G401.6 (cell line): ENCODE measurements at regions not wholly inside any gene's neighbourhood (a gene's known extent, or its start where the extent isn't known, plus 50 kb on each side); places are given as distances from the start of the nearest gene placed in this dataset.

Experiments used
- FAIRE-seq: peaks from 2 replicates; lab custom pipeline; 2012; peaks lifted over from hg19 to GRCh38; lab: Jason Lieb, UNC

DNA sequence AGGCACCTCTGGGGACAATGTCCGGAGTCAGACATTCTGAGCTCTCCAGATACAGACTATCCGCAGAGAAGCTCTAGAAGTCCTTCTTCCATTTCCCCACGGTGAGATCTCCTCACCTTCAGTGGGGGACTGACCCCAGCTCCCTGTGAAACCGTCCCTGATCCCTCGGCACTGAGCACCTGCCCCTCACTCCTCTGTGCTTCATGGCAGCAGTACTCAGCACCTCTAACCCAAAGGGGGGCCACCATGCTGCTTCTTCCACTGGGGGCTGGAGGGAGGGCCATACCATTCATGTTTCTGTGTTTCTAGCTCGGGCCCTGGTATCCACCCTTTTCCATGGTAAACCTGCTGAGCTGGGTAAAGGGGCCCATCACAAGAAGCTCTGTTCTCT lies 321.7 kb downstream of the BRD1 start:
- no peak for FAIRE-seq

DNA sequence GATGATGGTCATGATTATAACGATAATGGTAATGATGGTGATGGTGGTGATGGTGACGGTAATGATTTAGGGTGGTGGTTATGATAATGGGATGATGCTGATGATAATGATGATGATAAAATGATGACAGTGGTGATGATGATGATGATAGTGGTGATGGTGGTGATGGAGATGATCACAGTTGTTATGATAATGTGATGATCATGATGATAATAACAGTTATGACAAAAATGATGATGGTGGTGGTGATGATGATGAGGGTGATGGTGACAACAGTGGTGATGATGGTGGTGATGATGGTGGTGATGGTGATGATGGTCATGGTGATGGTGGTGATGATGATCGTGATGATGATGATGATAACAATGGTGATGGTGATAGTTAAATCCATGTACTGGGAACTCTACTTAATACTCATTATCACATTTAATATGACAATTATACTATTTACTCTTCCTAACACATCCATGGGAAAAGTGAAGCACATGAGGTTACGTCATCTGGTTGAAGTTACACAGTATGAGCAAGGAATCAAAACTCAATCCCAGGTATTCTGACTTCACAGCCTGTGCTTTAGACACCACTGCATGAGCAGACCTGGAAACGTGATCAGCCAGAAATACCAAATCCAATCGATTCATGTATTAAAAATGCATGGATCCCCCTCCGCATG lies 322.2 kb downstream of the BRD1 start:
- no peak for FAIRE-seq

DNA sequence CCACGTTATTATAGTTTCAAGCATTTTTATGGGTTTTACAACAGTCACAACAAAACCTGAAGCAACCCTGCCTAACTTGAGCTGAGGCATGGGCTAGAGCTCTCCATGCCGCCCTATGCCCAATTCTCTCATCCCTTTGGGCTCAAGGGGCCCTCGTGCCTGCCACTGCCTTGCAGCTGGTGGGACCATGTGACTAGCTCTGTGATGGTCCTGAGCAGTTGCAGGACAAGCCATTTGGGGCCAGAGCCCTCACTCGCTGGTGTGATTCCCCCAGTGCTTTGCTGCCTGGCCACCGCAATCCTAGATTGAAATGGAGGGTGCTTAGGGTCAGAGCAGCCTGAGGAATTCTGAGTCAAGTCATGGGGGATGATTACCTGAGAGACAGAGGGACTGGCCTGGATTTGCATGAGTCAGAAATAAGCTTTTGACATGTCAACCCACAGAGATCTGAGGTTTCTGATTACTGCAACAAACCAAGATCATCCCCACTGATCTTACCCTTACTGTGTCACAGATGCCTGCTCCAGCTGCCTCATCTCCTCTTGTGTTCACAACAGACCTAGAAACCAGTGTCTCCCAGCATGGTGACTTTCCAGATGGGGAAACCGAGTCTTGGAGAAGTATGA lies 323.7 kb downstream of the BRD1 start:
- FAIRE-seq, result no peak

DNA sequence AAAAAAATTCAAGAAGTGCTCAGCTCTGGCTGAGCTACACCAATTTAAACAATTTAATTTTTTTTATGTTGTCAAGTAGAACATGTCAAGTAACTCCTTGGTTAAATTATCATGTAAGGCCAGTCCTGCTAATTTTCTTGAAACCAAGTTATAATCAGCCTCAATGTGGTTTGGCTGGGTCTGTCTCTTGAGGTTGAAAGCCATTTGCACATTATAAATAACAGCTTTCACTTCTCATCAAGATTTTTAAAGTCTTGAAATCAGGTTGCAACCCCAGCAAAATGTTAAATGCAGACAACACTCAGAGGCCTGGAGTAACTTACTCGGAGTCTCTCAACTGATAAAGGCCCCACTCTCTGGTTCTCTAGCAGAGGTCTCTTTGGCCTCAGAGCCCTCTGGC lies 324.4 kb downstream of the BRD1 start:
- FAIRE-seq, result no peak

DNA sequence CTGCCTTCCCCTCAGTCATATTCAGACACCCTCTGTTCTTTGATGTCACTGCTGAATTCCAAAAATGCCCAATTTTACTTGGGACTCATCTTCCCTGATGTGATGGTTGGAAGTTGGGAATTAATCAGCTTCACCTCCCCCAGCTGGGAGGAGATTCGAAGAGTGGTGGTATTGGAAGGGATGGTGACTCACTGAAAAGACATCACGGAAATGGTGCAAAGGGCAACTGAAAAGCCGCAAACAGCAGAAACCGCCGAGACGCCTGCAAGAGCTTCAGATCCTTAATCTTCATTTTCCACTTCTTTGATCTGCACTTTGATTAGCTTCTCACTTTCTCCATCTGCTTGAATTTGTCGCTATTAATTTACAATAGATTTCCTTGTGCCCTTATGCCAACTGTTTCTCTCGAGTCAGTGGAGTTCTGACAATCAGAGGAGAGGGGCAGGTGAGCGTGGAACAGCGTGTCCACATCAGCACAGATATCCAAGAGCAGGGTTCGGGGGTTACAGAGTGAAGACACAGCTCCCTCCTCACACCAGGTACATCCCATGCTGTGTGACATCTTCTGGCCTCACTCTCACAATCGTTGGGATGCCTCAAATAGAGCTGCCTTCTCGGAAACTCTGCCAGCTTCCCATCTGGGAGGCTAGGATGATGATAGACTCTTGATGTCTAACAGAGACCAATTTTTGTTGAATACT lies 325.4 kb downstream of the BRD1 start:
- no peak for FAIRE-seq

DNA sequence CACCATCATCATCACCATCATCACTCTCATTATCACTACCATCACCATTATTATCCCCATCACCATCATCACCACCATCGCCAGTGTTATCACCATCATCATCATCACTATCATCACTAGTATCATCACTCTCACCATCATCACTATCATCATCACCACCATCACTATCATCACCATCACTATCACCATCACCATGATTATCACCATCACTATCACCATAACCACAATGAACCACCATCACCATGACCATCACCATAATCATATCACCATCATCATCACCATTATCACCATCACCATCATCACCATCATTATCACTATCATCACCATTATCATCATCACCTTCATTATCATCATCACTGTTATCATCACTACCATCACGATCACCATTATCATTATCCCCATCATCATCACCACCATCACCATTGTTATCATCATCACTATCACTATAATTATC lies 326.7 kb downstream of the BRD1 start:
- FAIRE-seq, result no peak

DNA sequence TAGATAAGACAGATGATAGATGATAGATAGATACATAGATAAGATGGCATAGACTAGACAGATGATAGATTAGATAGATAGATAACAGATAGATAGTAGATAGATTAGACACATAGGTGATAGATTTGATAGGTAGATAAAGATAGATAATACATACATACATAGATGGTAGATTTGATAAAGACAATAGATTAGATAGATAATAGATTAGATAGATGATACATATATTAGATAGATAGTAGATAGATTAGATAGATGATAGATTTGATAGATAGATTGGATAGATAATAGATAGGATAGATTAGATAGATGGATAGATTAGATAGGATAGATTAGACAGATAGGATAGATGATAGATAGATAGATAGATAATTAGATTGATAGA lies 327.6 kb downstream of the BRD1 start:
- no peak for FAIRE-seq

DNA sequence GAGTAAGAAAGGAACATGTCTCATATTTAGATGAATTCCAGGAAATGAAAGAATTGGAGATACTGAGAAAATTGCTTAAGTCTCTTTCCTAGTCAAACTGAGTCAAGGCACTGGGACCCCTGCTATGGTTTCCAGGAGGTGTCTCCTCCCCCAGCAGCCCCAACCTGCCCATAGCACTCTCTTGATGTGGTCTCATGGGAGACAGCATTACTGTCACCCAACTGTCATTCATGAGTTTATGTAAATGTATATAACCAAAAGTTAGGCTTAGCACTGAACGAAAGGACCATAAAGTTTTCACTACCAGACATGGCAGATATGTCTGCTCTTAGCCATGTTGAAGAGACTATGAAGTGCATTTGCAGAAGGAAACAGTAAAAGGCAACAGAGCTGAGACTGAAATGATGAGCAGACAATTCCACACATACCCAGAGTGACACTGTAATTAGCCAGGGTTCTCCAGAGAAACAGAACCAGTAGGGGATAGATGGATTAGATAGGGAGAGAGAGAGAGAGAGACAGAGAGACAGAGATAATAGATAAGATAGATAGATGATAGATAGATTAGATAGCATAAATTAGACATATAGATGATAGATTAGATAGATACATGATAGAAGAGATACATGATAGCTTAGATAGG lies 328.1 kb downstream of the BRD1 start:
- no peak for FAIRE-seq

DNA sequence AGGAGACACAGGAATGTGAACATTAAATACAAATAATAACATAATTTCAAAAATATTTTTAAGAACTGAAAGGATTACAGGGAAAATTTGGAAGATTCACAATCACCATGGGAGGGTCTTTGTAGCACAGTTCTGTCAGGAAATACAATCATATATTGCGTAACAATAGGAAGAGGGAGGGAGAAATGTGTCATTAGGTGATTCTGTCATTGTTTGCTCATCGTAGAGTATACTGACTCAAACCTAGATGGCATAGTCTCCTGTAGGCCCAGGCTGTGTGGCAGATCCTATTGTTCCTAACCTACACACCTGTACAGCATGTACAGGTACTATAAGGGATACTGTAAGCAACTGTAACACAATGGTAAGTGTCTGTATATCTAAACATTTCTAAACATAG lies 330.4 kb downstream of the BRD1 start:
- no peak for FAIRE-seq

DNA sequence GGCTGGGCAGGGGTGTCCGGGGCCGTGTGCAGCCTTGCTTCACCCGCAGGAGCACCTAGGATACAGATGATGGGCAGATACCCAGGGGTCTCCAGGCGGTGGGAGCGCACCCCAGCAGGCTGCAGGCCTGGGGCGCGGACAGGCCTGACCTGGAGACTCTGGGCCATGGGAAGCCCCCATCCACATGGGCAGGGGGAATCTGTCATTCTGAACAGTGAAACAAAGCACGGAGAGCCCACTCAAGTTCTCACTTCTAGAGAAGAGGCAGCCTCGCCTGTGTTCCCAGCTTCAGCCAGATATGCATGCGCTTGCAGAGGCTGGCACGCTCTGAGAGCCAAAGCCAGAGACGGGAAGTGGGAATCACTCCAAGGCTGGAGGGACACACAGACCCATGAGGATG lies 333.1 kb downstream of the BRD1 start:
- FAIRE-seq, result no peak

DNA sequence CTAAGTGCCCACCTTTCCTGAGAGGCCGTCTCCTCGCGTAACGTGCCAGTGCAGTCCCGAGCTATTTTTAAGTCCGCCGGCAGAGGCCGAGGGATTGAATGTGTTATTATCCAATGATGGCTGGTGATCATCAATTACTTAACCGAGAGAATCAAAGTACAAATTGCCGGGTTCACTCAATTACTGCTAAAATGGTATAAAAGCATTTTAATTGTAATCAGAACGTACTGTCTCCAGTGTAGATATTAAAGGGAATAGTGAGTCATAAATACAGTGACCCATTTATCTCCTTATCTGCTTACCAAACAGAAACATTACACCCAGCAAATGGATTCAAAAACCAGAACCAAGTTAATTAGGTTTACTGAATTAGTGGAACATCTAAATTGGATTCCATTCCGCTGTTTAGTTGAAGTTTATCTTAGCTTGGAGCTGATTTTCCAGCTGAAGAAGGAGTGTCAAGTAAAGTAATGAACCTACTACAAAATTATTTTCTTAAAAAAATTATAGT lies 334.9 kb downstream of the BRD1 start:
- no peak for FAIRE-seq

DNA sequence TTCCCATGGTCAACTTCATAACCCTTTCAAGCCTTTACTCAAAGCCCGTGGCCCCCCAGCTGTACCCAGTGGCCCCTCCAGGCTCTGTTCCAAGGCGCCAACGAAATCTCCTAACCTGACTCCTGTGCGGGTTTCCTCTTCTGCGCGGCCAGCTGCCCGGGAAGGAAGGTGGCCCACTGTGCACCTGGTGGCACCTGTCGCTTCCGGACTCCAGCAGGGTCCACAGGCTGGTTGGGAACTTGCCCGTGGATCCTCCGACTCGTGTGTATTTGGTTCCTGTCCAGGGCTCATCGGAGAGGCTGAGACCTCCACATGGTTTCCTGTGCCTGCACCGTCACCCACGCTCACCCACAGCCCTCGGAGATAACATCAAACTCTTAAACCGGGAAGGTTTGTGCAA lies 335.4 kb downstream of the BRD1 start:
- no peak for FAIRE-seq

DNA sequence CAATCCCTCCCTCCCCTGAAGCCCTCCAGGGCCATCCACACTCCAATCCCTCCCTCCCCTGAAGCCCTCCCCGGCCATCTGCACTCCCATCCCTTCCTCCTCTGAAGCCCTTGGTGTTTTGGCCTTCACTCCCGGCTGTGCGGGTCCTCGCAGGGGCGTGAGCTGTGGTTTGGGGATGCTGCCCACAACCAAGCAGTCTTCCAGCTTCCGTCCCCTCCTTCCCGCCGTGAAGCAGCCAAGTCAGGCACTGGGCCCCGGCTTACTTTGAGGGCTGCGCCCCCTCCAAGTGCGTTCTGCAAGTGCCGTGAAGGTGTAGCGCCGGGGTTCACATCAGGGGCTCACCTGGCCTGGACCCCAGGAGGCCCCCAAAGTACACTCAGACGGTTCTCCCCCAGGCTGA lies 335.9 kb downstream of the BRD1 start:
- no peak for FAIRE-seq

DNA sequence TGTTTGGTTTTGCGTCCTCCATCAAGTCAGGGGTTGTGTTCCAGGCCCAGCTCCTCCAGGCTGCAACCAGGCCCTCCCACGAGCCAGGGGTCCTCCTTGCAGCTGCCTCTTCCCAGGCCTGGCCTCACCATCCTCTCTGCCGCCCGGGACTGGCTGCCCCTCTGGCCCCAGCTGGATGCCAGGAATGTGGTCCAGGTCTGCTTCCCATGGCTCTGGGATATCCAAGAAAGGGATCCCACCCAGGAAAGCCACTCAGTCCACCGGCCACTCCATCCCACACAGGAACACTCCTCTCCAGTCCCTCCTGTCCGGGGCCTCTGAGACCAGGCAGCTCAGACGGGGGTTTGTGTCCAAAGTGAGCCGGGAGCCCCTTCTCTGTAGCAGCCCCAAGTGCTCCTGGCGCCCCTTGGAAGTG lies 336.4 kb downstream of the BRD1 start:
- FAIRE-seq, result no peak

DNA sequence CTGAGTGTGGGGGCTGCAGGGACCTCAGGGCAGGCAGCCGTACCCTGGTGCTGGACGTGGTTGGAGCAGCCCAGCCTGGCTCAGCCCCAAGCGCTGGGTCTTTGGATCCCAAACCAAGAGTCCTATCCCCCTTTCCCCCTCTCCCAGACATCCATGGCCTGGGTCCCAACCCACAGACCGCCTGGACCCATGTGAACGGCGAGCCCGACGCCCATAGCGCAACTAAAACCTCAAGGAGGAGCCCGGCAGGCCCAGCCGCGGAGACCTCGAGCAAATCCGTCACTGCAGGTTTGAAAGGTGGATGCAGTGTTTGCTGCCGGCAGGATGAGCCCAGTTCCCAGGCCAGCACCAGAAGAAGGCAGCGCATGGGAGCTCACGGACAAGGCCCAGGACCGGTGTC lies 337.0 kb downstream of the BRD1 start:
- FAIRE-seq, result no peak

DNA sequence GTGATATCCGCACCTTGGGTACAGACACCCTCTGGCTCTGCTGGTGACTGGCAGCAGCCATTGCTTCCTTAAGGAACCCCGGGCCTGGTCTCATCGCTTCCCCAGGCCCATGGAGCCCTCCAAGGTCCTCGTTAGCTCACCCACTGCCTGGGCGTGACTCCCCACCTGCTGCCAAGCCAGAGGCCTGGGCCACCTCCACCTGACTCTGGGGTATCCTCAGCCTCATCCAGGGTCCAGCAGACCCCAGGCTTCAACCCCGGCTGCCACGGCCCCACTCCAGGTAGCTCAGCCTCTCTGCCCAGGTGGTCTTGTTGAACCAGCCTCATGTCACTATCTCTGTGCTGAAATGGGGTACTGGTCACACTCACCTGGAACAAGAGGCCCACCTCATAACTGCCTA lies 337.9 kb downstream of the BRD1 start:
- FAIRE-seq, result no peak

DNA sequence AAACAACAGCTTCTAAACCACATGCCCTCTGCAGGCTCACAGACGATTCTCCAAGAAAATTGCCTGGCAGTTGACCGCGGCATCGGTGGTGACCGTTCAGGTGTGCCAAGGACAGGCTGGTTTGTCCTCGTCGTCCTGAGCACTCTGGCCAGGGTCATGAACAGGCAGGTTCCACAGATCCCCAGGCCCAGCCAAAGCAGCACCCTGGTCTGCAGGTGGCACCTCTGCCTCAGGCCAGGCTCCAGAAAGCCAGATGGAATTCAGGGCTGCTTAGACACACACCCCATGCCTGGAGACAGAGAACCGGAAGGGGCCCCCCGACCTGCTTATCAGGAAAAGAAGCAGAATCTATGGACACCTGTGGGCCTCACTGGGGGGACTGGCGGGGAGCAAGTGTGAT lies 338.7 kb downstream of the BRD1 start:
- FAIRE-seq, result no peak

DNA sequence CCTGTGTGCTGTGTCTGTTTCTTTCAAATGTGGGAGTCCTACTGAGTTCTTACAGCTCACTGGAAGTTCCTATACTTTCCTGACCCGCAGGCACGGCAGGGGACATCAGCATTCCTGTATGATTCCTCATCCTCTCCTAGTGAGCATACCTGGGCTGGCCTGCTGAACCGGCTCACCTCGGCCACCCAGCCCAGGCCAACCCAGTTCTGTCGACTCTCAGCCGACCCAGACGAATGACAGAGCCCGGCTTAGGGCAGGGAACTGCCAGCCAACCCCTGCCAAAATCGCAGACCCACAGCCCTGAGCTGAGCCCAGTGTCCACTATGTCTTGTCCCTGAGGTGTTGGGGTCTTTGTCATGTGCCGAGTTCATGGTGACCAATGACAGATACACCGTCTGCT lies 339.7 kb downstream of the BRD1 start:
- no peak for FAIRE-seq

DNA sequence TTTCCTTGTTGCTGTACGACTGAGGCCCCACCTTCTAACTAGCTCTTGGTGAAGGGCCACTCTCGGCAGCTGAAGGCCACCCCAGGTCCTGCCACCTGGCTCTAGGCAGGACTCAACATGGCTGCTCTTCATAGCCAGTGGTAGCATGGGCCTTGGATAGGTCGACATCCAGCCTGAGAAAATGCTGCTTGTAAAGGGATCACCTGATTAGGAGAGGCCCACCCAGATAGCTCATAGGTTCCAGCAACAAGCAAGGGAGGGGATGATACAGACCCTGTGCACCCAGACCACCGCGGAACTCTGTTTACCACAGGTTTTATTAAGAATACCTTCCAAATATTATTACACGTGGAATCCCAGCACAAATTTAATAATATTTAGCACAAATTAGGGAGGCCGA lies 341.4 kb downstream of the BRD1 start:
- FAIRE-seq, result no peak

DNA sequence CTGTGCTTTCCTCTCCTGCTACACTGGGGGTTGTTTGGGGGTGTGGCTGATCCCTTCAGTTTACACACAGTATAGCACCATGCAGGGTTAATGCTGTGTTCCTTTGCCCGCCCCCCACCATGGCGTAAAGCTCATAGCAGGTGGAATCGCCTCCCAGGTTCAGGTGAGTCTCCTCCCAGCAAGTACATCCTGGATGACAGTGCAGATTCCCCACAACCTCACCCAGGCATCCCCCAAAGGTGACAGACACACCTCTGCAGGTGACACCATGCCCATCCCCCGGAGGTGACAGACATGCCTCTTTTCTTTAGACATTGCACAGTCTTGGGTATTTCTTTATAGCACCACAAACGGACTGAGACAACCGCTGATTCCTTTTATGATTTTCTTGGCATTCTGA lies 343.7 kb downstream of the BRD1 start:
- no peak for FAIRE-seq

DNA sequence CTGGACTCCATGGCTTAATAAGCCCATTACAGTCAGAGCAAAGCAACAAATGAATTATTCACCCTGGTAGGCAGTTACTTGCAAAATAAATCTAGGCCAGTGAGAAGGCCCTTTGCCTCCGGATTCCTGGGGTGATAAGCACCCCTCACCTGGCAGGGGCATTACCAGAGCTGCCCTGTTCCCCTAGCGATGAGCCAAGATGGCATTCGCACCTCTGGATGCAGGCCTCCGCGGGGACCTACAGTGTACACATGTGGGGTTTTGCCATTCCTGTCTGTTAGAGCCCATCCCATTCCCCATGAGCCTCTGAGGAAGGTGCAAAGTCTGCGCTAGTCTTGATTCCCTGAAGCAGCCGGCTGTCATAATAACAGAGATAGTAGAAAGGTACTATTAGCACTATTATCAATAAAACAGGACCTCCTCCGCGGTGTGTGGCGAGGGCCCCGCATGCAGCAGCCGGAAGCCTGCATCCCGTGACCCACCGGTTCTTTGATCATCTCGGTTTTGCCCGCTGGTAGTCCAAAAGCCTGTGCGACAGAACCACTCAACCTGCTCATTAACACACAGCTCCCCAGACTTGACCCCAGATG lies 344.3 kb downstream of the BRD1 start:
- FAIRE-seq, result no peak

DNA sequence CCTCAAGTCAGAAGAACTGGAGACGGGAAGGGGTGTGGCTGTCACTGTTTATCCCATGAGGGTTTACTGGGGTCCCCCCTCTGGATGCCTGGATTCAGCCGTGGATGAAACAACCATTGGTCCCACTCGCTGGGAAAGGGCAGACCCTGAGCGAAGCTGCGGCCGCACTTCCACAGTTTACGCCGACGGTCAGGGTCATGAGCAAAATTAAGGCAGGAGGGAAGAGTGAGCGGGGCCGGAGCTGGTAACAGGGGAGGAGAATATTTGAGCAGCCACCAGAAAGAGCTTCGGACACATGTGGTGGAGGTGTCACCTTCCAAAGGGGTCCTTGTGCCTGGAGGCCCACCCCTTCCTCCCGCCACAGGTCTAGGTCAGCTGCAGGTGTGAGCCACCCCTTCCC lies 344.9 kb downstream of the BRD1 start:
- no peak for FAIRE-seq
